ENCODE measurements at regions not wholly inside any gene's neighbourhood (a gene's known extent, or its start where the extent isn't known, plus 50 kb on each side); places are given as distances from the start of the nearest gene placed in this dataset.
"Not testable (repeated sequence)": the region's sequence is repeated elsewhere in the genome, so short reads cannot be mapped to it uniquely, and the experiment has no call there.

DNA sequence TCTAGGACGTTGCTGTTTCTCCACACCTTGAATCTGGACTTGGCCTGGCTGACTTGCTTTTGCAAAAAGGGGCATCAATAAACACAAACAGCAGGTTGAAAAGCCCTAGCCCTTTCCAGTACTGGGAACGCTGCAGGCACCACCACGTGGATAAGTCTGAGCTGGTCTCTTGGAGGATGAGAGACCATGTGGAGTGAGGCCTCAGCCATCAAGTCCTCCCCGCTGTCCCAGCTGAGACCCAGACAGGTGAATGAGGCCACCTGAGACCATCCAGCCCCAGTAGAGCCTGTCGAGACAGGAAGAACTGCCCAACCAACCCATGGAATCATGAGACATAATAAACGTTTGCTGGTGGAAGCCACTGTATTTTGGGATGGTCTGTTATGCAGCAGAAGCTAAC is 688.7 kb downstream of the PTPRU start:
- no peaks in the 10 kb centered on the region for H3K27me3 ChIP-seq (ENCODE audit: control insufficient read depth in 1 of 2, insufficient read depth in 2 of 2, low read length in 2 of 2)
- no peak overlapping the region for H3K9ac ChIP-seq (ENCODE audit: low read length)
- no peaks in the 10 kb centered on the region for H3K9me3 ChIP-seq (ENCODE audit: low read length)

DNA sequence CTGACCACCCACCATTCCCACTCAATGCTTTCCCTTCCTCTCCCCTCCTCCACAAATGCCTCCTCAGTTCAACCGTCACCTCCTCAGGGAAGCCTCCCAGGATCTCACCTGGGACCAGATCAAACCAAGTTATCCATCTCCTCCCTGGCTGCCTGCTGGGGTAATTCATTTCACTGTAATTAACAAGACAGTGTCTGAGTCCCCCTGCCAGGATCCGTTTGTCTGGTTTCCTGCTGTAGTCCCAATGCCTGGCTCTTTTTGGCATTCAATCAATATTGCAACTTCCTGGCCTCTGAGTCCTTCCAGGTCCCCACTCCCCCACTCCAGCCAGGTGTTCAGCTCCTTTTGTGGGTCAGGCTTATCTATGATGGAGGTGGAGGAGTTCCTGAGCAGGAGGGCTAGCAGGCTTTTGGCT is 687.7 kb downstream of the PTPRU start:
- H3K4me1 ChIP-seq (ENCODE audit: insufficient read depth, low read length) = no peaks in the 10 kb centered on the region
- H3K9me3 ChIP-seq (ENCODE audit: low read length) = no peaks in the 10 kb centered on the region
- no peaks in the 10 kb centered on the region for H3K27me3 ChIP-seq (ENCODE audit: control insufficient read depth in 1 of 2, insufficient read depth in 2 of 2, low read length in 2 of 2)
- no peak overlapping the region for H3K9ac ChIP-seq (ENCODE audit: low read length)
- H3K36me3 ChIP-seq (ENCODE audit: insufficient read depth, low read length) = no peaks in the 10 kb centered on the region
- no peak overlapping the region for H3K4me3 ChIP-seq (ENCODE audit: low read depth in 1 of 2, low read length in 2 of 2)
- H3K27ac ChIP-seq (ENCODE audit: low read depth, low read length) = no peak overlapping the region

More for the DNA sequence above, 688.7 kb downstream of the PTPRU start:
- Histone ChIP-seq H3K4me1 (ENCODE audit: insufficient read depth, low read length) (no peaks in the 10 kb centered on the region), H3K4me3 (ENCODE audit: low read depth in 1 of 2, low read length in 2 of 2) (no peak overlapping the region), H3K36me3 (ENCODE audit: insufficient read depth, low read length) (no peaks in the 10 kb centered on the region), H3K27ac (ENCODE audit: low read depth, low read length) (no peak overlapping the region)

DNA sequence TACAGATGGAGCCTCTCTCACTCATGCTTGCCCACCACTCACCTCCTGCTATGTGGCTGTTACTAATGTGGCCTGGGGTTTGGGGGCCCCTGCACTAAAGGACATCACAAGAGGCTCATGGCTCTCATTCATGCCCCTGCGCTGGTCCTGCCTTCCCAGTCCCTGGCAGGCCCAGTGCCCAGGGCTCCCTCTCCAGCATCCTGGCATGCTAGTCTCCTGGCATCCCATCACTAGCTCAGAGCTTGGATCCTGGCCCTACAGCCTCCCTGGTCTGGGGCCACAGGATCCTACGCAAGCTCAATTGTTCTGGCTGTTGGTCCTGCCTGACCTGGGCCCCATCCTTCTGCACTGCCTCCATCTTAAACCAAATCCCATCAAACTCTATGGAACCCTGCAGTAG is 685.4 kb downstream of the PTPRU start:
- Histone ChIP-seq H3K27ac (ENCODE audit: low read depth, low read length) (no peak overlapping the region), H3K4me3 (ENCODE audit: low read depth in 1 of 2, low read length in 2 of 2) (no peak overlapping the region), H3K36me3 (ENCODE audit: insufficient read depth, low read length) (no peaks in the 10 kb centered on the region), H3K9ac (ENCODE audit: low read length) (no peak overlapping the region), H3K9me3 (ENCODE audit: low read length) (no peaks in the 10 kb centered on the region), H3K27me3 (ENCODE audit: control insufficient read depth in 1 of 2, insufficient read depth in 2 of 2, low read length in 2 of 2) (no peaks in the 10 kb centered on the region), H3K4me1 (ENCODE audit: insufficient read depth, low read length) (no peaks in the 10 kb centered on the region)

DNA sequence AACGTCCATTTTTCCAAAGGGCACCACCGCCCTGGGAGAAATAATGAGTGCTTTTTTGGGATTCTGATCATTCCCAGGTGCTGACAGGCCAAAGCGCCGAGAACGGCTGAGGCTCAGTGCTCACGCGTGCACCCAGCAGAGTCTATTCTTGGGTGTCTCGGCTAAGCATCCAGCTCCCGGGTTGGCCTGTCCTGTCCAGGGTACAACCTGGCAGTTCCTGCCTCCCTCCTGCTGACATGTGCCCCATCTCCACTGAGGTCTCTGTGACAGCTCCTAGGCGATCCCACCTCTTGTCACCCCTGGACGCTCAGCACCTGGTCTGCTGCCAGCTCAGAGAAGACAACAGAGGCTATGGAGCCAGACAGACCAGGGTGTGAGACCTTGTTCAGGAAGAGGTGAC is 684.5 kb downstream of the PTPRU start:
- Histone ChIP-seq H3K4me1 (ENCODE audit: insufficient read depth, low read length) (no peaks in the 10 kb centered on the region), H3K27me3 (ENCODE audit: control insufficient read depth in 1 of 2, insufficient read depth in 2 of 2, low read length in 2 of 2) (peaks cover 0 to 4% of the 10 kb centered on the region in 2 donors), H3K9me3 (ENCODE audit: low read length) (no peaks in the 10 kb centered on the region), H3K9ac (ENCODE audit: low read length) (no peak overlapping the region), H3K36me3 (ENCODE audit: insufficient read depth, low read length) (no peaks in the 10 kb centered on the region), H3K27ac (ENCODE audit: low read depth, low read length) (no peak overlapping the region), H3K4me3 (ENCODE audit: low read depth in 1 of 2, low read length in 2 of 2) (no peak overlapping the region)

DNA sequence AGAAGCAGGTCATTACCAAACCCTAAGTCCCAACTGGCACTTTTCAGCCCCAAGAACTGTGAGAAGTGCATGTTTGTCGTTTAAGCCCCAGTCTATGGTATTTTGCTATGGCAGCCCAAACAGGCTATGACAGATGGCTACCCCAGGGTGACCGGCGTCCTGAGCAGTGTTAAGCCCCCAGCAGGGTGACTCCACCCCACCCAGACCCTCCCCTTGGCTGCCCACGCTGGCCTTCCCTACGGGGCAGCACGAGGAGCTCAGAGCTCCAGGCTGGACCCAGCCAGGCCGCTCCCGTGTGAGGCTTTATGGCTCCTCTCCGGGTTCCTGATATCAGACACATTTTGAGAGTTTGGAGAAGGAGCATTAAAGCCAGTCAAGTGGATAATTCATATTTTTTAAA is 684.0 kb downstream of the PTPRU start:
- H3K4me1 ChIP-seq (ENCODE audit: insufficient read depth, low read length) = no peaks in the 10 kb centered on the region

DNA sequence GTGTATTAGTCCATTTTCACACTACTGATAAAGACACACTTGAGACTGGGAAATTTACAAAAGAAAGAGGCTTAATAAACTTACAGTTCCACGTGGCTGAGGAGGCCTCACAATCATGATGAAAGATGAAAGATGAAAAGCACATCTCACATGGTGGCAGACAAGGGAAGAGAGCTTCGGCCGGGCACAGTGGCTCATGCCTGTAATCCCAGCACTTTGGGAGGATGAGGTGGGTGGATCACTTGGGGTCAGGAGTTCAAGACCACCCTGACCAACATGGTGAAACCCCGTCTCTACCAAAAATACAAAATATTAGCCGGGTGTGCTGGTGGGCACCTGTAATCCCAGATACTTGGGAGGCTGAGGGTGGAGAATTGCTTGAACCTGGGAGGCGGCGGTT is 682.7 kb downstream of the PTPRU start:
- not testable (repeated sequence) for H3K4me3 ChIP-seq (ENCODE audit: low read depth in 1 of 2, low read length in 2 of 2); H3K27ac ChIP-seq (ENCODE audit: low read depth, low read length); H3K4me1 ChIP-seq (ENCODE audit: insufficient read depth, low read length); H3K36me3 ChIP-seq (ENCODE audit: insufficient read depth, low read length); H3K9me3 ChIP-seq (ENCODE audit: low read length); H3K9ac ChIP-seq (ENCODE audit: low read length); H3K27me3 ChIP-seq (ENCODE audit: control insufficient read depth in 1 of 2, insufficient read depth in 2 of 2, low read length in 2 of 2)

More for the DNA sequence above, 684.0 kb downstream of the PTPRU start:
- Histone ChIP-seq H3K9me3 (ENCODE audit: low read length) (no peaks in the 10 kb centered on the region), H3K27me3 (ENCODE audit: control insufficient read depth in 1 of 2, insufficient read depth in 2 of 2, low read length in 2 of 2) (peaks cover 0 to 7% of the 10 kb centered on the region in 2 donors), H3K27ac (ENCODE audit: low read depth, low read length) (no peak overlapping the region), H3K36me3 (ENCODE audit: insufficient read depth, low read length) (no peaks in the 10 kb centered on the region), H3K9ac (ENCODE audit: low read length) (no peak overlapping the region), H3K4me3 (ENCODE audit: low read depth in 1 of 2, low read length in 2 of 2) (no peak overlapping the region)

DNA sequence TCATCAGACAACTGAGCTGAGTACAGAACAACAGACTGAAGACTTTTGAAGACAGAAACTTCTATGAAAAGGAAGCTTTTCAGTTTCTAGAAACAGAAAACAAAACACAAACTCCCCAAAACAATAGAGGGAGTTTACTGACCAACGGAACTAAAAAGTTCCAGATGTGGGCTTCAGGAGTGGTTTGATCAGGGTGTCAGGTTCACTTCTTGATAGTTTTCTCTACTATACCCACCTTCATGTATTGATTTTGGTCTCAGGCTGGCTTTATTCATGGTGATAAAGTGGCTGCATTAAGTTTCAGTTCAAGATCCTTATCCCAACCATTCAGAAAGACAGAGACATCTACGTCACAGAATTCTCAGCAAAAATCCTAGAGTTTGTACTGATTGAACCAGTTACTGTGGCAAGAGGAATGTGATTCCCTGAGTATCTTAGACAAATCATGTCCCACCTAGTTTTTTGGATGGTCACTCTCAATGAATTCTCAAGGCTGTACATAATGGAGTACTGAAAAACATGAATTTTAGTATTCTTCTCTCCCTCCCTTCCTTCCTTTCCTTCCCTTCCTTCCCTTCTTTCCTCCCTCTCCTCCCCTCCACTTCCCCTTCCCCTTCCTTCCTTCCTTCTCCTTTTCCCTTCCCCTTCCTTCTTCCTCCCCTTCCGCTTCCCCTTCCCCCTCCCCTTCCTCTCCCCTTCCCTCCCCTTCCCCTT is 680.5 kb downstream of the PTPRU start:
- no peak overlapping the region for H3K9ac ChIP-seq (ENCODE audit: low read length)
- H3K4me3 ChIP-seq (ENCODE audit: low read depth in 1 of 2, low read length in 2 of 2) = no peak overlapping the region
- H3K9me3 ChIP-seq (ENCODE audit: low read length) = no peaks in the 10 kb centered on the region
- H3K36me3 ChIP-seq (ENCODE audit: insufficient read depth, low read length) = no peaks in the 10 kb centered on the region
- H3K27me3 ChIP-seq (ENCODE audit: control insufficient read depth in 1 of 2, insufficient read depth in 2 of 2, low read length in 2 of 2) = peaks cover 0 to 7% of the 10 kb centered on the region in 2 donors
- H3K27ac ChIP-seq (ENCODE audit: low read depth, low read length) = no peak overlapping the region
- no peaks in the 10 kb centered on the region for H3K4me1 ChIP-seq (ENCODE audit: insufficient read depth, low read length)

DNA sequence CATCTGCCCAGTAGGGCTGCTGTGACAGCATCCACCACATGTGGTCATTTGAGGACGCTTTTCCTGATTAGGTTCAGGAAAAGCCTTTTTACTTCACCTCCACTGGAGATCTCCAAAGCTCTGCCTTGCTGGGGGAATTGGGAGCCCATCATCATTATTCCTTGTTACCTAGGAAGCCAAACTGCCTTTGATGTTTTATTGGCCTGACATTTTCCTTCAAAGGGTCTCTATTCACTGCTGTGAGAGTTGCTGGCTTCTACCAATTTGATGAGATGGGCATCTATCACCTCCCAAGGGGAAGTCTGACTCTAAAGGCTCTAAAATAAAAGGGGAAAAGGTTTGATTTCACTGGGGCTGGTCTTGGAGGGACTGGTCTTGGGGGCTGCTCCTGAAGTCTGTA is 678.6 kb downstream of the PTPRU start:
- no peak overlapping the region for H3K9ac ChIP-seq (ENCODE audit: low read length)
- H3K9me3 ChIP-seq (ENCODE audit: low read length) = no peaks in the 10 kb centered on the region
- H3K4me1 ChIP-seq (ENCODE audit: insufficient read depth, low read length) = no peaks in the 10 kb centered on the region
- no peak overlapping the region for H3K27ac ChIP-seq (ENCODE audit: low read depth, low read length)
- H3K36me3 ChIP-seq (ENCODE audit: insufficient read depth, low read length) = no peaks in the 10 kb centered on the region
- no peak overlapping the region for H3K4me3 ChIP-seq (ENCODE audit: low read depth in 1 of 2, low read length in 2 of 2)
- peaks cover 0 to 7% of the 10 kb centered on the region in 2 donors for H3K27me3 ChIP-seq (ENCODE audit: control insufficient read depth in 1 of 2, insufficient read depth in 2 of 2, low read length in 2 of 2)

DNA sequence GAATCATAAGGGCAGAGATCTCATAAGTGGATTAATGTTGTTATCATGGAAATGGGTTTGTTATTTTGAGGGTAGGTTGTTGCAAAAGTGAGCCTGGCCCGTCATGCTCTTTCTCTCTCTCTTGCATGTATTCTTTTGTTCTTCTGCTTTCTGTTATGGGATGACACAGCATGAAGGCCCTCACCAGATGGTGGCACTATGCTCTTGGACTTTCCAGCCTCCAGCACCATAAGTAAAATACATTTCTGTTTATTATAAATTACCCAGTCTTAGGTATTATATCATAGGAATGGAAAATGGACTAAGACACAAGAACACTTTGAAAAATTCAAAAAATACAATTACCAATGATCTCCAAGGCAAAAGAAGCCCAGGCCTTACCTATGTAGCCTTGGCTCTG is 676.1 kb downstream of the PTPRU start:
- no peak overlapping the region for H3K9ac ChIP-seq (ENCODE audit: low read length)
- no peaks in the 10 kb centered on the region for H3K4me1 ChIP-seq (ENCODE audit: insufficient read depth, low read length)
- H3K36me3 ChIP-seq (ENCODE audit: insufficient read depth, low read length) = no peaks in the 10 kb centered on the region
- H3K4me3 ChIP-seq (ENCODE audit: low read depth in 1 of 2, low read length in 2 of 2) = no peak overlapping the region
- peaks cover 0 to 7% of the 10 kb centered on the region in 2 donors for H3K27me3 ChIP-seq (ENCODE audit: control insufficient read depth in 1 of 2, insufficient read depth in 2 of 2, low read length in 2 of 2)
- H3K9me3 ChIP-seq (ENCODE audit: low read length) = no peaks in the 10 kb centered on the region
- H3K27ac ChIP-seq (ENCODE audit: low read depth, low read length) = no peak overlapping the region

DNA sequence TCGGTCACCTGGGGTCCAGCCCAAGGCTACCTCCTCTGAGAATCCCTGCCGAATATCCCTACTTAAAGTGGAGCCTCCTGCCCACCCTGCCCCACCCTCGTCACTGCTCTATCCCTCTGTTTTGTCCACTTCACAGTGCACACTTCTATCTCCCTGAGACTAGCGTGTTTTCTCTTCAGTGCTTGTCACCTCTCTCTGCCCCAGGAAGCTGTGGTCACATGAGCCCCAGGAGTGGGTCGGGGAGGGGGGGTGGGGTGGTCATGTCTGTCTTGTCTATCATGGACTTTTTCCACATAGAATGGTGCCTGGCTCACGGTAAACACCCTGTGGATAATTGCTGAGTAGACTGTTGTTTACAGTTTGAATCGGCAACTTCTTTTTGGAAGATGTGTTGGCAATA is 673.6 kb downstream of the PTPRU start:
- no peaks in the 10 kb centered on the region for H3K27me3 ChIP-seq (ENCODE audit: control insufficient read depth in 1 of 2, insufficient read depth in 2 of 2, low read length in 2 of 2)
- no peak overlapping the region for H3K27ac ChIP-seq (ENCODE audit: low read depth, low read length)
- H3K4me3 ChIP-seq (ENCODE audit: low read depth in 1 of 2, low read length in 2 of 2) = no peak overlapping the region
- H3K9me3 ChIP-seq (ENCODE audit: low read length) = no peaks in the 10 kb centered on the region
- H3K4me1 ChIP-seq (ENCODE audit: insufficient read depth, low read length) = no peaks in the 10 kb centered on the region
- no peak overlapping the region for H3K9ac ChIP-seq (ENCODE audit: low read length)
- H3K36me3 ChIP-seq (ENCODE audit: insufficient read depth, low read length) = no peaks in the 10 kb centered on the region

DNA sequence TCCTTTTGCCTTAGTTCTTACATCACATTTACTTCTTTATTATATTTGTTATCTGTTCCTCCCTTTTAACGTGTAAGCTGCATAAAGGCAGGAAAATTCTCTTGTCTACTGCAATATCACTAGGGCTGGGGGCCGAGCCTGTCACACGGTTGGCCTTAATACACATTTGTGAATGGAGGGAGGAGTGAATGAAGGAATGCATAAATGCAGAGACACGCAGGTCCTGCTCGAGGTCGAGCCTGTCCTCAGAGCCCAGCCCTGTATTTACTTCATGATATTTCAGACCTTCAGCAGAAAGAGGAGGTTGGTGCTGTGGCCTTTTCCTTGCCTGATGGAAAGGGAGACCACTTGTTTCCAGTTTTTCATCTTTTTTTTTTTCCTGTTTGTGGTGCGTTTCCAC is 671.3 kb downstream of the PTPRU start:
- Histone ChIP-seq H3K27ac (ENCODE audit: low read depth, low read length) (no peak overlapping the region), H3K4me1 (ENCODE audit: insufficient read depth, low read length) (no peaks in the 10 kb centered on the region), H3K9ac (ENCODE audit: low read length) (no peak overlapping the region), H3K9me3 (ENCODE audit: low read length) (no peaks in the 10 kb centered on the region), H3K27me3 (ENCODE audit: control insufficient read depth in 1 of 2, insufficient read depth in 2 of 2, low read length in 2 of 2) (no peaks in the 10 kb centered on the region), H3K36me3 (ENCODE audit: insufficient read depth, low read length) (no peaks in the 10 kb centered on the region), H3K4me3 (ENCODE audit: low read depth in 1 of 2, low read length in 2 of 2) (no peak overlapping the region)

DNA sequence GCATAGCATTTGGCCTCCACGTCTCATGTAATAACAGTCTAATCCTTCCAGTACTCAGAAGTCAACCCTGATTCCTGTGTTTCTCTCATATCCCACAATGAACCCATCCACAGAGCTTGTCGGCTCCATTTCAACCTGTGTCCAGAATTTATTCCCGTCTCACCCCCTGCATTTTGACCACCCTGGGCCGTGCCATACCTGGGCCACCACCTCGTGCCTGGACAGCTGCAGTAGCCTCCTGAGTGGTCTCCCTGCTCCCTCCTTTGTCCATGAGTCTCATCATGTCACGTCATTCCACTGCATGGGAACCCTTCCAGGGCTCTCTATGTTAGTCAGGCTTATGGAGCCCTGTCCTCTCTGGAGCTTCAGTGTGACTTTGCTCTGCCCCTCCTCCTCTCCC is 670.6 kb downstream of the PTPRU start:
- Histone ChIP-seq H3K4me3 (ENCODE audit: low read depth in 1 of 2, low read length in 2 of 2) (no peak overlapping the region), H3K36me3 (ENCODE audit: insufficient read depth, low read length) (no peaks in the 10 kb centered on the region), H3K9me3 (ENCODE audit: low read length) (no peaks in the 10 kb centered on the region), H3K27me3 (ENCODE audit: control insufficient read depth in 1 of 2, insufficient read depth in 2 of 2, low read length in 2 of 2) (no peaks in the 10 kb centered on the region), H3K4me1 (ENCODE audit: insufficient read depth, low read length) (peaks cover 4% of the 10 kb centered on the region), H3K27ac (ENCODE audit: low read depth, low read length) (no peak overlapping the region), H3K9ac (ENCODE audit: low read length) (no peak overlapping the region)

Measured in muscle layer of colon (tissue), 2 donors.